GM12878 (cell line): ENCODE measurements at regions not wholly inside any gene's neighbourhood (a gene's known extent, or its start where the extent isn't known, plus 50 kb on each side); places are given as distances from the start of the nearest gene placed in this dataset.

Experiments used
- ATAC-seq: fragments of 200-7000 bp; cut with Tn5 transposase; 3 replicates; pipeline ENCODE4 v1.9.1; 2020; ENCODE audit warnings: mild to moderate bottlenecking, moderate library complexity
- BruUV-seq: library from RNA; stranded (reverse); fragments of 400-500 nt; replicated peaks from 2 replicates; lab custom pipeline; 2021; lab: Mats Ljungman, UMichigan
- CTCF ChIA-PET: fragments of 300-600 bp; sonication (Branson Sonifier 250); formaldehyde crosslinking; extraction: SDS; loops from one replicate; lab custom pipeline; 2021; ENCODE audit warnings: inconsistent platforms; lab: Yijun Ruan, JAX
- POLR2A ChIA-PET: fragments of 350-600 bp; formaldehyde crosslinking; extraction: SDS; loops from one replicate; lab custom pipeline; 2021; ENCODE audit warnings: inconsistent platforms; lab: Charles Lee
- RAD21 ChIA-PET: fragments of 300-600 bp; sonication (Branson Sonifier 250); formaldehyde crosslinking; loops from one replicate; lab custom pipeline; 2023; ENCODE audit warnings: antibody characterized with exemption; ENCODE audit not compliant: unreplicated experiment; lab: Charles Lee
- SMC1A ChIA-PET: fragments of 300-600 bp; sonication (Branson Sonifier 250); formaldehyde crosslinking; loops from one replicate; lab custom pipeline; 2023; ENCODE audit not compliant: unreplicated experiment, uncharacterized antibody; lab: Charles Lee
- DNase-seq: peaks from one replicate; pipeline ENCODE4 v3.0.0-alpha.2; 2011; ENCODE audit warnings: low read depth, low spot score
- FAIRE-seq: peaks from 3 replicates; lab custom pipeline; 2011; peaks lifted over from hg19 to GRCh38; lab: Jason Lieb, UNC
- H2AFZ ChIP-seq: 2 replicates; pipeline ENCODE4 v1.6.0; 2011; ENCODE audit warnings: low read depth, low read length, control low read depth; ENCODE audit not compliant: control insufficient read depth
- H3K27ac ChIP-seq: 2 replicates; pipeline ENCODE4 v1.5.1; 2011; ENCODE audit warnings: control low read depth; ENCODE audit not compliant: control insufficient read depth, insufficient read depth
- H3K27me3 ChIP-seq, 2 experiments: replicated peaks in 1 of 2; 2 replicates each; pipeline versions ENCODE4 v1.6.0 to v1.6.1; 2011; ENCODE audit warnings: low read length in 1 of 2; ENCODE audit not compliant: control insufficient read depth in 2 of 2, insufficient read depth in 2 of 2
- H3K36me3 ChIP-seq, 2 experiments: 2 replicates each; pipeline ENCODE4 v1.5.1; 2011; ENCODE audit warnings: low read length in 1 of 2; ENCODE audit not compliant: control insufficient read depth in 2 of 2, insufficient read depth in 2 of 2
- H3K4me1 ChIP-seq: 2 replicates; pipeline ENCODE4 v1.6.1; 2011; ENCODE audit warnings: mild to moderate bottlenecking, low read length, moderate library complexity, mixed read lengths; ENCODE audit not compliant: control insufficient read depth, insufficient read depth
- H3K4me2 ChIP-seq: 2 replicates; pipeline ENCODE4 v1.6.0; 2011; ENCODE audit warnings: control low read depth; ENCODE audit not compliant: control insufficient read depth, insufficient read depth
- H3K4me3 ChIP-seq: fragments of 200-600 bp; sonication (generic); 2 replicates; pipeline ENCODE4 v1.5.1; 2016
- H3K79me2 ChIP-seq: 2 replicates; pipeline ENCODE4 v1.6.0; 2011; ENCODE audit warnings: low read length; ENCODE audit not compliant: control insufficient read depth, insufficient read depth
- H3K9ac ChIP-seq: 2 replicates; pipeline ENCODE4 v1.8.0; 2011; ENCODE audit warnings: low read length, control low read depth, mixed read lengths; ENCODE audit not compliant: control insufficient read depth, insufficient read depth
- H3K9me3 ChIP-seq: replicated peaks from 3 replicates; pipeline ENCODE4 v1.5.1; 2011; ENCODE audit warnings: mild to moderate bottlenecking, low read length; ENCODE audit not compliant: control insufficient read depth, insufficient read depth
- H4K20me1 ChIP-seq: 2 replicates; pipeline ENCODE4 v1.6.0; 2011; ENCODE audit not compliant: control insufficient read depth, insufficient read depth
- BCL11A ChIP-seq: IDR thresholded peaks from 2 replicates; pipeline ENCODE4 v1.6.1; 2011; ENCODE audit warnings: low read depth, low read length
- BHLHE40 ChIP-seq, 2 experiments: fragments of 450-650 bp in 1 of 2; IDR thresholded peaks; 2 replicates each; pipeline ENCODE4 v1.6.1; 2011 to 2017; ENCODE audit warnings: low read depth in 2 of 2, borderline replicate concordance in 1 of 2, improper control_type of control experiment in 1 of 2, low read length in 1 of 2, mild to moderate bottlenecking in 1 of 2
- BRCA1 ChIP-seq: IDR thresholded peaks from 2 replicates; pipeline ENCODE4 v1.6.1; 2011; ENCODE audit warnings: low read depth, low read length, improper control_type of control experiment
- CBX3 ChIP-seq: fragments of 200-600 bp; sonication (generic); IDR thresholded peaks from 2 replicates; pipeline ENCODE4 v1.6.1; 2016; ENCODE audit warnings: low read depth, borderline replicate concordance
- EED ChIP-seq: sonication (generic); IDR thresholded peaks from 2 replicates; pipeline ENCODE4 v1.6.1; 2016; ENCODE audit warnings: antibody characterized with exemption, low read depth
- EZH2 ChIP-seq: IDR thresholded peaks from 2 replicates; pipeline ENCODE4 v1.6.1; 2012; ENCODE audit warnings: low read depth, mild to moderate bottlenecking, control low read depth, inconsistent platforms, low read length, borderline replicate concordance; ENCODE audit not compliant: control insufficient read depth
- MEF2B ChIP-seq: fragments of 450-650 bp; IDR thresholded peaks from 2 replicates; pipeline ENCODE4 v1.6.1; 2018; ENCODE audit warnings: mild to moderate bottlenecking, moderate library complexity; ENCODE audit not compliant: partially characterized antibody, poor library complexity, severe bottlenecking
- MTA3 ChIP-seq: IDR thresholded peaks from 2 replicates; pipeline ENCODE4 v1.6.1; 2012; ENCODE audit warnings: low read length, inconsistent platforms, borderline replicate concordance
- MXI1 ChIP-seq: fragments of 150-350 bp; IDR thresholded peaks from 2 replicates; pipeline ENCODE4 v1.6.1; 2011; ENCODE audit warnings: low read depth, mild to moderate bottlenecking, inconsistent platforms, low read length, improper control_type of control experiment
- RAD51 ChIP-seq: fragments of 450-650 bp; IDR thresholded peaks from 2 replicates; pipeline ENCODE4 v1.6.1; 2016; ENCODE audit warnings: moderate library complexity, mild to moderate bottlenecking, inconsistent platforms
- SIN3A ChIP-seq: IDR thresholded peaks from 2 replicates; pipeline ENCODE4 v1.6.1; 2012; ENCODE audit warnings: low read depth, low read length, improper control_type of control experiment
- SMARCA5 ChIP-seq: fragments of 450-650 bp; IDR thresholded peaks from 2 replicates; pipeline ENCODE4 v1.6.1; 2017; ENCODE audit warnings: mild to moderate bottlenecking
- SP1 ChIP-seq: IDR thresholded peaks from one replicate; pipeline ENCODE4 v1.6.1; 2011; ENCODE audit warnings: low read depth, low read length
- TCF3 ChIP-seq: IDR thresholded peaks from 2 replicates; pipeline ENCODE4 v1.6.1; 2012; ENCODE audit warnings: low read depth, mild to moderate bottlenecking, low read length, borderline replicate concordance; ENCODE audit not compliant: insufficient read depth
- ZBTB40 ChIP-seq: fragments of 450-650 bp; IDR thresholded peaks from 2 replicates; pipeline ENCODE4 v1.6.1; 2016; ENCODE audit warnings: mild to moderate bottlenecking, moderate library complexity, borderline replicate concordance
- ZNF622 ChIP-seq: fragments of 450-650 bp; IDR thresholded peaks from 2 replicates; pipeline ENCODE4 v1.6.1; 2017; ENCODE audit warnings: mild to moderate bottlenecking, inconsistent platforms
- ZZZ3 ChIP-seq: IDR thresholded peaks from 2 replicates; pipeline ENCODE4 v1.6.1; 2011; ENCODE audit warnings: low read depth; ENCODE audit not compliant: control insufficient read depth, insufficient read length
- in situ Hi-C: fragments of 300-500 bp; cut with MboI; formaldehyde crosslinking; loops from 9 replicates; pipeline ENCODE4 v1.14.3; 2018; ENCODE audit warnings: mixed read lengths
- intact Hi-C: fragments of 100-400 bp; cut with micrococcal nuclease; formaldehyde crosslinking; loops from one replicate; pipeline ENCODE4 v1.14.2; 2022; ENCODE audit not compliant: unreplicated experiment

GRCh38 chr12:58720421-58720820 lies 199.9 kb downstream of the LRIG3 start:
- Histone ChIP-seq H3K36me3 (no peaks in the 10 kb centered on the region), H3K4me1 (no peaks in the 10 kb centered on the region), H3K27ac (no peak overlapping the region), H3K4me3 (no peak overlapping the region), H3K9me3 (no peaks in the 10 kb centered on the region), H3K79me2 (no peaks in the 10 kb centered on the region), H2AFZ (no peak overlapping the region), H4K20me1 (no peaks in the 10 kb centered on the region), H3K4me2 (no peak overlapping the region)
- ChIA-PET CTCF (no interaction called here), RAD21 (no interaction called here), SMC1A (interaction anchor here (1.1 kb wide), 1 partner anchor 74 kb away, joined by 3 read pairs; no protein-coding TSS in a partner anchor), POLR2A (no interaction called here)
- intact Hi-C loops (no loop called here), in situ Hi-C loops (no loop called here)
- no TSS peak for BruUV-seq
- DNase-seq: no peak
- FAIRE-seq: no peak
- TF ChIP-seq ZNF622 (no peak), ZZZ3 (no peak), BRCA1 (no peak), MEF2B (no peak), SMARCA5 (no peak), EZH2 (no peak), MXI1 (no peak), MTA3 (no peak), RAD51 (no peak), ZBTB40 (no peak), SIN3A (no peak), SP1 (no peak), BCL11A (no peak), EED (no peak), CBX3 (no peak), TCF3 (no peak), BHLHE40 (IDR thresholded peaks at IDR 0.05; ENCODE audit: borderline replicate concordance in 1 of 2, low read depth in 2 of 2, low read length in 1 of 2) (no peak)
- TF ChIP-seq, all 136 proteins: peak for 0
- Histone ChIP-seq H3K9ac (no peak overlapping the region), H3K27me3 (no peaks in the 10 kb centered on the region)
- ATAC-seq: no peak
